ENCODE measurements at regions not wholly inside any gene's neighbourhood (a gene's known extent, or its start where the extent isn't known, plus 50 kb on each side); places are given as distances from the start of the nearest gene placed in this dataset.

DNA sequence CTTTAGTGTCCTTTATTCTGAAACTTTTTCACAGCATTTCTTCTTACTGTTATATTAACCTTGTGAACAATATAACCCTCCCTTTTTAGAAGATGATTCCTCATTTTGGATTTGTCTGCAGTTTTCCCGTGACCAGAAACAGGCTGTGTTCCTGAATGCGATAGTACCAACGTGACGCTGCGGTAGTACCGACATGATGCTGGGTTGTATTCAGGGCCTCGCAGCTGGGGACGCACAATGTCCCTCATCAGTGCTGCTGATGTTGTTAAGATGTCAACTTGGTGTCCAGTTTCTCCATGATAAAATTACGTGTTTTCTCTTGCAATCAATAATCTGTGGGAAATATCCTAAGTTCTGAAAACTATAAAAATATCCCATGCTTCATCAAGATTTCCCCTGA, 761.4 kb upstream of the TPTE start:
- ChIA-PET RAD21 (ENCODE audit: low non-redundant PET in 1 of 2, low total read pairs in 2 of 2, uncharacterized antibody in 2 of 2, unreplicated experiment in 2 of 2) (no interaction called here), CTCF (no interaction called here), POLR2A (no interaction called here)
- H3K9me3 ChIP-seq (ENCODE audit: control insufficient read depth in 1 of 2, insufficient read depth in 1 of 2, low read depth in 1 of 2, low read length in 2 of 2), result peaks cover 61 to 71% of the 10 kb centered on the region in 2 experiments
- no TSS peak for BruUV-seq (replicated peaks)
- H3K9me2 ChIP-seq (ENCODE audit: insufficient read depth), result no peaks in the 10 kb centered on the region
- DNase-seq (ENCODE audit: low read depth, low spot score), result no peak
- no peaks in the 10 kb centered on the region for H3K4me1 ChIP-seq (ENCODE audit: control insufficient read depth in 1 of 2, insufficient read depth in 2 of 2, low read length in 2 of 2)
- no peaks in the 10 kb centered on the region for H4K20me1 ChIP-seq (ENCODE audit: insufficient read depth)
- no peak for ATAC-seq
- H3K27ac ChIP-seq (ENCODE audit: low read depth, low read length), result no peak overlapping the region
- no peak overlapping the region for H2AFZ ChIP-seq (ENCODE audit: low read depth, low read length, poor library complexity, severe bottlenecking)
- TF ChIP-seq TCF7L2 (IDR thresholded peaks at IDR 0.05; ENCODE audit: borderline replicate concordance, extremely low read depth, insufficient read depth, insufficient read length) (no peak), EZH2phosphoT487 (IDR thresholded peaks at IDR 0.05; ENCODE audit: borderline replicate concordance) (no peak), SIN3A (IDR thresholded peaks at IDR 0.05; ENCODE audit: low read depth) (no peak)
- no peaks in the 10 kb centered on the region for H3K27me3 ChIP-seq (ENCODE audit: insufficient read depth, low read length)
- intact Hi-C loops (cut with micrococcal nuclease), result no loop called here
- no peak overlapping the region for H3K9ac ChIP-seq (ENCODE audit: low read length)
- no peak overlapping the region for H3K4me2 ChIP-seq (ENCODE audit: low read length)
- no peaks in the 10 kb centered on the region for H3K36me3 ChIP-seq (ENCODE audit: control insufficient read depth in 1 of 2, insufficient read depth in 2 of 2, low read length in 2 of 2)
- no peak overlapping the region for H3K4me3 ChIP-seq (replicated peaks in 1 of 2; ENCODE audit: low read depth in 1 of 2, low read length in 2 of 2)
- H3K79me2 ChIP-seq (ENCODE audit: insufficient read depth, low read length), result no peaks in the 10 kb centered on the region

DNA sequence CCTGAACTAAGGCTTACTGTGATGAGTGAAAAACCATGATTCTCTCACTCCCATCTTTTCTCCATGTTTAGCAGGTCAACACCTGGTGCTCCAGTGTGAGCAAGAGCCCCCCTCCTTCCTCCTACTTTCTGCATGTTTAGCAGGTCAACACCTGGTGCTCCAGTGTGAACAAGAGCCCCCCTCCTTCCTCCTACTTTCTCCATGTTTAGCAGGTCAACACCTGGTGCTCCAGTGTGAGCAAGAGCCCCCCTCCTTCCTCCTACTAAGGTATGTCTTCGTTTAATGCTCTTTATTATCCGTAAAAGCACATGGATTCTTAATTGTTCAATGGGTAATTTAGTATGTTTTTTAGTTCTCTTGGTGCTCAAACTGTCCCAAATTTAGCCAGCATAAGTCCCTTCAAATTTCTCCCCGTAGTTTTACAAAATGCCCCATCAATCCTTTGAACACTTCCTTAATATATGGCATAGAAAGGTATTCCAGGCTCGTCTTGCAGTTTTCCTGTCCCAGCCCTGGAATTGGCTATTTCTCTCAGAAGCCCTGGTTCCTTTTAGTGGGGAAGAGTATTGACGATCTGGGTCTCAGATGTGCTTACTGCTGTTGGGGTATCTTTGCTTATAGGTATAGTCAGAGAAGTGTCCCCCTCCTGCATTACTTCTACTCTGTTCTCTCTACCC, 760.8 kb upstream of the TPTE start:
- Histone ChIP-seq H3K4me2 (ENCODE audit: low read length) (no peak overlapping the region), H4K20me1 (ENCODE audit: insufficient read depth) (no peaks in the 10 kb centered on the region), H3K9me3 (ENCODE audit: control insufficient read depth in 1 of 2, insufficient read depth in 1 of 2, low read depth in 1 of 2, low read length in 2 of 2) (peaks cover 64 to 70% of the 10 kb centered on the region in 2 experiments), H3K27me3 (ENCODE audit: insufficient read depth, low read length) (no peaks in the 10 kb centered on the region), H3K4me1 (ENCODE audit: control insufficient read depth in 1 of 2, insufficient read depth in 2 of 2, low read length in 2 of 2) (no peaks in the 10 kb centered on the region), H3K79me2 (ENCODE audit: insufficient read depth, low read length) (no peaks in the 10 kb centered on the region), H2AFZ (ENCODE audit: low read depth, low read length, poor library complexity, severe bottlenecking) (no peak overlapping the region), H3K27ac (ENCODE audit: low read depth, low read length) (no peak overlapping the region), H3K4me3 (replicated peaks in 1 of 2; ENCODE audit: low read depth in 1 of 2, low read length in 2 of 2) (no peak overlapping the region), H3K36me3 (ENCODE audit: control insufficient read depth in 1 of 2, insufficient read depth in 2 of 2, low read length in 2 of 2) (no peaks in the 10 kb centered on the region), H3K9me2 (ENCODE audit: insufficient read depth) (no peaks in the 10 kb centered on the region), H3K9ac (ENCODE audit: low read length) (no peak overlapping the region)
- POLR2A ChIA-PET, result no interaction called here
- CTCF ChIA-PET, result no interaction called here
- TF ChIP-seq CEBPB (IDR thresholded peaks at IDR 0.05; ENCODE audit: low read depth) (no peak), JUND (IDR thresholded peaks at IDR 0.05) (no peak)
- BruUV-seq (replicated peaks), result no TSS peak
- RAD21 ChIA-PET (ENCODE audit: low non-redundant PET in 1 of 2, low total read pairs in 2 of 2, uncharacterized antibody in 2 of 2, unreplicated experiment in 2 of 2), result no interaction called here
- intact Hi-C loops (cut with micrococcal nuclease), result no loop called here
- ATAC-seq (no peak), DNase-seq (ENCODE audit: low read depth, low spot score) (no peak)

Measured in HCT116 (cell line).